ENCODE measurements at regions not wholly inside any gene's neighbourhood (a gene's known extent, or its start where the extent isn't known, plus 50 kb on each side); places are given as distances from the start of the nearest gene placed in this dataset.

DNA sequence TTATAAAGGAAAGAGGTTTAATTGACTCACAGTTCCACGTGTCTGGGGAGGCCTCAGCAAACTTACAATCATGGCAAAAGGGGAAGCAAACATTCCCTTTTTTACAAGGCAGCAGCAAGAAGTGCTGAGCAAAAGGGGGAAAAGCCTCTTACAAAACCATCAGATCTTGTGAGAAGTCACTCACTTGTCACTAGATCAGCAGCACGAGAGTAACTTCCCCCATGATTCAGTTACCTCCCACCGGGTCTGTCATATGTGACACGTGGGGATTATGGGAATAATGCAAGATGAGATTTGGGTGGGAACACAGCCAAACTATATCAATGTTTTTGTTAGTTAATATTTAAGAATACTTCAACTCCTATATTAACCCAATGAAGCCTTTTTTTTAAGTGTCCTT, 275.2 kb upstream of the CDH9 start:
- TF ChIP-seq RAD21 (IDR thresholded peaks at IDR 0.05; ENCODE audit: low read depth), result no peak
- no peak for TF ChIP-seq EP300 (IDR thresholded peaks at IDR 0.05; ENCODE audit: borderline replicate concordance)
- TF ChIP-seq NFIC (IDR thresholded peaks at IDR 0.05), result no peak
- TF ChIP-seq EGR1 (IDR thresholded peaks at IDR 0.05), result no peak
- TF ChIP-seq USF1 (IDR thresholded peaks at IDR 0.05), result no peak
- no peak for TF ChIP-seq TAF1 (IDR thresholded peaks at IDR 0.05; ENCODE audit: low read depth)
- no peak for TF ChIP-seq ZBTB7A (IDR thresholded peaks at IDR 0.05; ENCODE audit: low read depth)

Data from Ishikawa (cell line).